ENCODE measurements at regions not wholly inside any gene's neighbourhood (a gene's known extent, or its start where the extent isn't known, plus 50 kb on each side); places are given as distances from the start of the nearest gene placed in this dataset.

DNA sequence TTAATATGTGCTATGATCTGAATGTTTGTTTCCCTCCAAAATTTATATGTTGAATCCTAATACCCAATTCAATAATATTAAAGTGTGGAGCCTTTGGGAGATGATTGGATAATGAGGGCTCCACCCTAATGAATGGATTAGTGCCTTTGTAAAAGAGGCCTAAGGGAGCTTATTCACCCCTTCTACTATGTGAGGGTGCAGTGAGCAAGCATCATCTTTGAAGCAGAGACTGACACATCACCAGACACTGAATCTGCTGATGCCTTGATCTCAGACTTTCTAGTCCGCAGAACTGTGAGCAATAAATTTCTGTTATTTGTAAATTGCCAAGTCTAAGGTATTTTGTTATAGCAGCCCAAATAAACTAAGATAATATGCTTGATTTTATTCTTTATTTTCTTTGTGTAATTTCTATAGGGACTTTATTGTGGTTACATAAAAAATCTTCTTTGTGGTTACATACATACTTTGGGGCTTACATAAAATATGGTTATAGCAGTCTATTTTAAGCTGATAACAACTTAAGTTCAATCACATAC, 131.1 kb upstream of the SLC38A2 start:
- H3K4me3 ChIP-seq, result no peak overlapping the region
- no peaks in the 10 kb centered on the region for H3K36me3 ChIP-seq
- H3K4me1 ChIP-seq (ENCODE audit: control insufficient read depth in 1 of 2, low read depth in 2 of 2), result no peaks in the 10 kb centered on the region
- H3K9me3 ChIP-seq, result peaks cover 19% of the 10 kb centered on the region
- DNase-seq (ENCODE audit: low spot score) (no peak), ATAC-seq (ENCODE audit: insufficient number of reproducible peaks, low FRiP score, low read depth) (no peak)
- H3K27ac ChIP-seq, result no peak overlapping the region
- TF ChIP-seq, protein P1, sequence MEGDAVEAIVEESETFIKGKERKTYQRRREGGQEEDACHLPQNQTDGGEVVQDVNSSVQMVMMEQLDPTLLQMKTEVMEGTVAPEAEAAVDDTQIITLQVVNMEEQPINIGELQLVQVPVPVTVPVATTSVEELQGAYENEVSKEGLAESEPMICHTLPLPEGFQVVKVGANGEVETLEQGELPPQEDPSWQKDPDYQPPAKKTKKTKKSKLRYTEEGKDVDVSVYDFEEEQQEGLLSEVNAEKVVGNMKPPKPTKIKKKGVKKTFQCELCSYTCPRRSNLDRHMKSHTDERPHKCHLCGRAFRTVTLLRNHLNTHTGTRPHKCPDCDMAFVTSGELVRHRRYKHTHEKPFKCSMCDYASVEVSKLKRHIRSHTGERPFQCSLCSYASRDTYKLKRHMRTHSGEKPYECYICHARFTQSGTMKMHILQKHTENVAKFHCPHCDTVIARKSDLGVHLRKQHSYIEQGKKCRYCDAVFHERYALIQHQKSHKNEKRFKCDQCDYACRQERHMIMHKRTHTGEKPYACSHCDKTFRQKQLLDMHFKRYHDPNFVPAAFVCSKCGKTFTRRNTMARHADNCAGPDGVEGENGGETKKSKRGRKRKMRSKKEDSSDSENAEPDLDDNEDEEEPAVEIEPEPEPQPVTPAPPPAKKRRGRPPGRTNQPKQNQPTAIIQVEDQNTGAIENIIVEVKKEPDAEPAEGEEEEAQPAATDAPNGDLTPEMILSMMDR (IDR thresholded peaks at IDR 0.05), result no peak
- H3K27me3 ChIP-seq (replicated peaks; ENCODE audit: insufficient read depth), result no peaks in the 10 kb centered on the region

DNA sequence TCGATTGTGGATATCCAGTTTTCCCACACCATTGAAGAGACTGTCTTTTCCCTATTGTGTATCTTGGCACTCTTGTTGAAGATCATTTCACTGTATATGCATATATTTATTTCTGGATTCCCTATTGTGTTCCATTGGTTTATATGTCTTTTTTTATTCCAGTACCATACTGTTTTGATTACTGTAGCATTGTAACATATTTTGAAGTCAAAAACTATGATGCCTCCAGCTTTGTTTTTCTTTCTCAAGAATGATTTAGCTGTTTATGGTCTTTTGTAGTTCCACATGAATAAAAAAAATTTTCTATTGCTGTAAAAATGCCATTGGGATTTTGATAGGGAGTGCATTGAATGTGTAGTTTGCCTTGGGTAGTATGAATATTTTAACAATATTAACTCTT, 128.1 kb upstream of the SLC38A2 start:
- H3K4me1 ChIP-seq (ENCODE audit: control insufficient read depth in 1 of 2, low read depth in 2 of 2), result no peaks in the 10 kb centered on the region
- H3K36me3 ChIP-seq, result no peaks in the 10 kb centered on the region
- H3K4me3 ChIP-seq, result no peak overlapping the region
- ATAC-seq (ENCODE audit: insufficient number of reproducible peaks, low FRiP score, low read depth) (no peak), DNase-seq (ENCODE audit: low spot score) (no peak)
- TF ChIP-seq, protein P1 (IDR thresholded peaks at IDR 0.05), result no peak
- H3K27me3 ChIP-seq (replicated peaks; ENCODE audit: insufficient read depth), result no peaks in the 10 kb centered on the region
- peaks cover 13% of the 10 kb centered on the region for H3K9me3 ChIP-seq
- no peak overlapping the region for H3K27ac ChIP-seq

DNA sequence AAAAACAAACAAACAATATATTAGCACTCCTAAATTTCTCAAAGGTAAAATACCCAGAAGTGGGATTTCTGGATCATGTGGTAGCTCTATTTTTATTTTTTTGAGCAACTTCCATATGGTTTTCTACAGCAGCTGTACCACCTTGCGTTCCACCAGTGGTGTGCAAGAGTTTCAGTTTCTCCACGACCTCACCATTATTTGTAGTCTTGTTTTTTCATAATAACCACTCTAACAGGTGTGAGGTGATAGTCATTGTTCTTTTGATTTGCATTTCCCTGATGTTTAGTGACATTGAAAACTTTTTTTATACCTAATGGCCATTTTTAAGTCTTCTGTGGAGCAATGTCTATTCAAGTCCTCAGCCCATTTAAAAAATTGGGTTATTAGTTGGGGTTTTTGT, 127.3 kb upstream of the SLC38A2 start:
- Histone ChIP-seq H3K27ac (no peak overlapping the region), H3K36me3 (no peaks in the 10 kb centered on the region), H3K4me3 (no peak overlapping the region), H3K27me3 (replicated peaks; ENCODE audit: insufficient read depth) (no peaks in the 10 kb centered on the region), H3K9me3 (peaks cover 13% of the 10 kb centered on the region), H3K4me1 (ENCODE audit: control insufficient read depth in 1 of 2, low read depth in 2 of 2) (no peaks in the 10 kb centered on the region)
- DNase-seq (ENCODE audit: low spot score), result no peak
- no peak for ATAC-seq (ENCODE audit: insufficient number of reproducible peaks, low FRiP score, low read depth)
- TF ChIP-seq, protein P1 (IDR thresholded peaks at IDR 0.05), result no peak

DNA sequence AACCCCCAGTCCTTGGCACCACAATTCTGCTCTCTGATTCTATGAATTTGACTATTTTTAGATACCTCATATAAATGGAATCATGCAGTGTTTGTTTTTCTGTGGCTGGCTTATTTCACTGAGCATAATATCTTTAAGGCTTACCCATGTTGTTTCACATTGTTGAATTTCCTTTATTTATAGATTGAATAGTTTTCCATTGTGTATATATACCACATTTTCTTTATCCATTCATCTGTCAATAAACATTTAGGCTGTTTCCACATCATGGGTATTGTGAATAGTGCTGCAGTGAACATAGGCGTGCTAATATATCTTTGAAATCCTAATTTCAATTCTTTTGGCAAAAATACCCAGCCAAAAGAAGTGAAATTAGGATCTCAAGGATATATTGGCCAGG, 126.7 kb upstream of the SLC38A2 start:
- H3K36me3 ChIP-seq, result no peaks in the 10 kb centered on the region
- no peak overlapping the region for H3K4me3 ChIP-seq
- peaks cover 3 to 7% of the 10 kb centered on the region in 2 donors for H3K4me1 ChIP-seq (ENCODE audit: control insufficient read depth in 1 of 2, low read depth in 2 of 2)
- peaks cover 13% of the 10 kb centered on the region for H3K9me3 ChIP-seq
- H3K27ac ChIP-seq, result no peak overlapping the region
- TF ChIP-seq, protein P1 (IDR thresholded peaks at IDR 0.05), result no peak
- H3K27me3 ChIP-seq (replicated peaks; ENCODE audit: insufficient read depth), result no peaks in the 10 kb centered on the region
- DNase-seq (ENCODE audit: low spot score), result no peak
- ATAC-seq (ENCODE audit: insufficient number of reproducible peaks, low FRiP score, low read depth), result no peak

DNA sequence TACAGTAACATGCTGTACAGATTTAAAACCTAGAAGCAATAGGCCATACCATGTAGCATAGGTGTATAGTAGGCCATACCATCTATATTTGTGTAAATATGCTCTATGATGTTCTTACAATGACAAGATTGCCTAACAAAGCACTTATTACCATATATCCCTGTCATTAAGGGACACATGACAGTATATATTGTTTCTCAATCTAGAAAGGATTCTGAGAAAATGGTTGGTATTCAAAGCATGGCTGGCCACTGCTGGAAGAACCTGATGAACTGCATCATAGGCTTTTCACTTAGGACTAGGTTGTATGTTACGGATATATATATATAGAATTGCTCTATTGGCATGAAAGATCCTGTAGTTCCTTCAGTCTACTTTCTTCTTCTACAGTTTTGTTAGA, 125.2 kb upstream of the SLC38A2 start:
- Histone ChIP-seq H3K9me3 (peaks cover 13% of the 10 kb centered on the region), H3K4me3 (no peak overlapping the region), H3K4me1 (ENCODE audit: control insufficient read depth in 1 of 2, low read depth in 2 of 2) (peaks cover 4 to 15% of the 10 kb centered on the region in 2 donors), H3K27me3 (replicated peaks; ENCODE audit: insufficient read depth) (no peaks in the 10 kb centered on the region), H3K36me3 (no peaks in the 10 kb centered on the region), H3K27ac (no peak overlapping the region)
- TF ChIP-seq, protein P1 (IDR thresholded peaks at IDR 0.05), result no peak
- DNase-seq (ENCODE audit: low spot score), result no peak
- no peak for ATAC-seq (ENCODE audit: insufficient number of reproducible peaks, low FRiP score, low read depth)
